Neural cell (in vitro differentiated cells): ENCODE measurements at regions not wholly inside any gene's neighbourhood (a gene's known extent, or its start where the extent isn't known, plus 50 kb on each side); places are given as distances from the start of the nearest gene placed in this dataset.

ENCODE experiments used
- H2AFZ ChIP-seq: fragments of 200-600, 300-800 bp; sonication (generic), shearing (Covaris generic); 2 replicates; pipeline ENCODE4 v1.6.0; 2014; ENCODE audit warnings: low read depth, mild to moderate bottlenecking, antibody characterized with exemption, low read length, moderate library complexity
- H3F3A ChIP-seq: fragments of 200-600 bp; shearing (Covaris generic); 2 replicates; pipeline ENCODE4 v1.6.1; 2016; ENCODE audit warnings: mild to moderate bottlenecking, moderate library complexity, mixed read lengths, antibody characterized with exemption, low read length; ENCODE audit not compliant: insufficient read depth, poor library complexity, severe bottlenecking
- H3K27ac ChIP-seq: fragments of 200-600, 300-800 bp; sonication (generic), shearing (Covaris generic); 2 replicates; pipeline ENCODE4 v1.5.1; 2014; ENCODE audit warnings: mild to moderate bottlenecking, low read length, moderate library complexity
- H3K27me3 ChIP-seq: fragments of 300-800, 200-600 bp; sonication (generic), shearing (Covaris generic); 2 replicates; pipeline ENCODE4 v1.6.0; 2014; ENCODE audit warnings: mild to moderate bottlenecking, low read depth, low read length, moderate library complexity; ENCODE audit not compliant: insufficient read depth
- H3K36me3 ChIP-seq: fragments of 300-800, 200-600 bp; sonication (generic), shearing (Covaris generic); 2 replicates; pipeline ENCODE4 v1.5.1; 2014; ENCODE audit warnings: mild to moderate bottlenecking, antibody characterized with exemption, low read length, moderate library complexity; ENCODE audit not compliant: insufficient read depth
- H3K4me2 ChIP-seq: fragments of 300-800, 200-600 bp; sonication (generic), shearing (Covaris generic); 2 replicates; pipeline ENCODE4 v1.6.0; 2014; ENCODE audit warnings: mild to moderate bottlenecking, low read length
- H3K4me3 ChIP-seq: fragments of 300-800, 200-600 bp; sonication (generic), shearing (Covaris generic); 2 replicates; pipeline ENCODE4 v1.5.1; 2014; ENCODE audit warnings: mild to moderate bottlenecking, low read length, moderate library complexity
- H3K79me2 ChIP-seq: fragments of 200-600 bp; shearing (Covaris generic); replicated peaks from 2 replicates; pipeline ENCODE4 v1.6.0; 2014; ENCODE audit warnings: mild to moderate bottlenecking, low read length, moderate library complexity; ENCODE audit not compliant: insufficient read depth
- H3K9ac ChIP-seq: fragments of 300-800, 200-600 bp; sonication (generic), shearing (Covaris generic); 2 replicates; pipeline ENCODE4 v1.6.1; 2016; ENCODE audit warnings: mild to moderate bottlenecking, low read length, mixed read lengths
- H3K9me2 ChIP-seq: fragments of 200-600 bp; shearing (Covaris generic); 2 replicates; pipeline ENCODE4 v1.6.1; 2016; ENCODE audit warnings: mild to moderate bottlenecking, low read length, mixed read lengths; ENCODE audit not compliant: insufficient read depth
- H3K9me3 ChIP-seq: fragments of 200-600, 300-800 bp; sonication (generic), shearing (Covaris generic); 2 replicates; pipeline ENCODE4 v1.6.1; 2016; ENCODE audit warnings: mild to moderate bottlenecking, mixed run types, low read length, moderate library complexity, mixed read lengths
- H4K20me1 ChIP-seq: fragments of 200-600 bp; shearing (Covaris generic); 2 replicates; pipeline ENCODE4 v1.6.1; 2016; ENCODE audit warnings: mild to moderate bottlenecking, mixed run types; ENCODE audit not compliant: insufficient read depth
- CTCF ChIP-seq: fragments of 450-650 bp; IDR thresholded peaks from 2 replicates; pipeline ENCODE4 v1.5.1; 2014; ENCODE audit warnings: antibody characterized with exemption, mild to moderate bottlenecking, moderate library complexity; ENCODE audit not compliant: poor library complexity, severe bottlenecking
- EP300 ChIP-seq: fragments of 450-650 bp; conservative IDR thresholded peaks from 2 replicates; pipeline ENCODE4 v1.6.1; 2014; ENCODE audit warnings: antibody characterized with exemption, mild to moderate bottlenecking, moderate library complexity; ENCODE audit not compliant: poor library complexity, severe bottlenecking
- EZH2 ChIP-seq: fragments of 200-600, 300-800 bp; shearing (Covaris generic), sonication (generic); IDR thresholded peaks from 2 replicates; pipeline ENCODE4 v1.6.1; 2014; ENCODE audit warnings: antibody characterized with exemption, low read length, borderline replicate concordance, mild to moderate bottlenecking; ENCODE audit not compliant: insufficient read depth, poor library complexity, severe bottlenecking
- MXI1 ChIP-seq: fragments of 450-650 bp; conservative IDR thresholded peaks from 2 replicates; pipeline ENCODE4 v1.6.1; 2014; ENCODE audit warnings: antibody characterized with exemption, mild to moderate bottlenecking; ENCODE audit not compliant: poor library complexity, severe bottlenecking
- POLR2AphosphoS5 ChIP-seq: IDR thresholded peaks from 2 replicates; pipeline ENCODE4 v1.6.1; 2012
- RAD21 ChIP-seq: fragments of 450-650 bp; conservative IDR thresholded peaks from 2 replicates; pipeline ENCODE4 v1.6.1; 2014; ENCODE audit warnings: antibody characterized with exemption, mild to moderate bottlenecking, moderate library complexity
- REST ChIP-seq: IDR thresholded peaks from 2 replicates; pipeline ENCODE4 v1.6.1; 2012; ENCODE audit warnings: borderline replicate concordance
- SMC3 ChIP-seq: fragments of 450-650 bp; conservative IDR thresholded peaks from 2 replicates; pipeline ENCODE4 v1.6.1; 2014; ENCODE audit warnings: antibody characterized with exemption, mild to moderate bottlenecking, moderate library complexity; ENCODE audit not compliant: poor library complexity
- TAF1 ChIP-seq: IDR thresholded peaks from 2 replicates; pipeline ENCODE4 v1.6.1; 2012; ENCODE audit warnings: low read depth

- no peak for TF ChIP-seq RAD21
- no peak for TF ChIP-seq SMC3
- no peak for TF ChIP-seq REST
- TF ChIP-seq EP300: no peak
- TF ChIP-seq EZH2: no peak
- TF ChIP-seq POLR2AphosphoS5: no peak
- TF ChIP-seq TAF1: no peak
- TF ChIP-seq CTCF: no peak
- TF ChIP-seq MXI1: no peak
- Histone ChIP-seq H3K79me2 (no peaks in the 10 kb centered on the region), H3K9me3 (no peaks in the 10 kb centered on the region), H3K9me2 (no peaks in the 10 kb centered on the region), H3K4me2 (no peak overlapping the region), H3F3A (no peaks in the 10 kb centered on the region), H3K9ac (no peak overlapping the region), H3K4me3 (no peak overlapping the region), H3K36me3 (no peaks in the 10 kb centered on the region), H3K27me3 (no peaks in the 10 kb centered on the region), H4K20me1 (no peaks in the 10 kb centered on the region), H3K27ac (no peak overlapping the region), H2AFZ (no peak overlapping the region)
Measured at GRCh38 chr19:33928458-33928950, 131.8 kb downstream of the KCTD15 start.

- H3F3A ChIP-seq: no peaks in the 10 kb centered on the region
- H3K79me2 ChIP-seq: no peaks in the 10 kb centered on the region
- no peaks in the 10 kb centered on the region for H4K20me1 ChIP-seq
- H2AFZ ChIP-seq: no peak overlapping the region
- H3K9ac ChIP-seq: no peak overlapping the region
- H3K27me3 ChIP-seq: no peaks in the 10 kb centered on the region
- H3K9me2 ChIP-seq: no peaks in the 10 kb centered on the region
- no peak overlapping the region for H3K4me3 ChIP-seq
- no peak for TF ChIP-seq POLR2AphosphoS5
- TF ChIP-seq REST: no peak
- TF ChIP-seq RAD21: no peak
- TF ChIP-seq TAF1: no peak
- no peak for TF ChIP-seq EZH2
- TF ChIP-seq CTCF: no peak
- no peak for TF ChIP-seq EP300
- no peak for TF ChIP-seq SMC3
- no peak for TF ChIP-seq MXI1
- H3K36me3 ChIP-seq: no peaks in the 10 kb centered on the region
- no peaks in the 10 kb centered on the region for H3K9me3 ChIP-seq
- no peak overlapping the region for H3K27ac ChIP-seq
- no peak overlapping the region for H3K4me2 ChIP-seq
Measured at GRCh38 chr19:33933931-33934330, 137.3 kb downstream of the KCTD15 start.
